ENCODE measurements at regions not wholly inside any gene's neighbourhood (a gene's known extent, or its start where the extent isn't known, plus 50 kb on each side); places are given as distances from the start of the nearest gene placed in this dataset.
"Not testable (repeated sequence)": the region's sequence is repeated elsewhere in the genome, so short reads cannot be mapped to it uniquely, and the experiment has no call there.

DNA sequence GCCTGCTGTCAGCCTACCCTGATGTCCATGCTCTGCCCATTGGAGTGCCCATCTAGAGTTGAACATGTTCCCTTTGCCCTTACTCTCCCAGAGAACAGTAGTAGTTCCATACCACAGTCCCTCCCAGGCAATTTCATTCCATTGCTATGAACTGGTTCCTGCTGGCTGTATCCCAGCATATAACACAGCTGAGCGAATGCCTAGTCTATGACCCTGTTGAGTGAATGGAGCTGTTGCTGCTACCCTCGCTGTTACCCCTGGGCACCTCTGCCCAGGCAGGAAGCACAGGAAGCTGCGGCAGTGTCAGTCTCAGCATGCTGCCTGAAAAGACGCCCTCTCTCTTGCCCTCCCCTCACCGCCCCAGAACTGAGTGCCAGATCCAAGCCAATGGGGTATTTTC is 73.3 kb downstream of the SOX3 start:
- TF ChIP-seq NFE2L2 (conservative IDR thresholded peaks at IDR 0.05; ENCODE audit: low read length), result no peak
- TF ChIP-seq JUN (IDR thresholded peaks at IDR 0.05), result no peak
- no peak for TF ChIP-seq RAD21 (conservative IDR thresholded peaks at IDR 0.05 in 1 of 2, IDR thresholded peaks at IDR 0.05 in 1 of 2)
- TF ChIP-seq TFCP2L1 (CRISPR knock-in tag; IDR thresholded peaks at IDR 0.05), result no peak
- no peak for ATAC-seq
- Histone ChIP-seq H3K27ac (no peak overlapping the region), H3K4me3 (no peak overlapping the region), H3K9me3 (no peaks in the 10 kb centered on the region), H3K4me2 (no peak overlapping the region), H3K4me1 (no peaks in the 10 kb centered on the region)
- FAIRE-seq, result no peak
- POLR2A ChIA-PET, result no interaction called here
- CTCF ChIA-PET, result no interaction called here
- DNase-seq (ENCODE audit: low read depth in 1 of 2, low spot score in 1 of 2), result no peak
- WGBS (ENCODE audit: missing lambda C conversion rate), result 0% methylated on average over 2 of the region's 5 CpGs

DNA sequence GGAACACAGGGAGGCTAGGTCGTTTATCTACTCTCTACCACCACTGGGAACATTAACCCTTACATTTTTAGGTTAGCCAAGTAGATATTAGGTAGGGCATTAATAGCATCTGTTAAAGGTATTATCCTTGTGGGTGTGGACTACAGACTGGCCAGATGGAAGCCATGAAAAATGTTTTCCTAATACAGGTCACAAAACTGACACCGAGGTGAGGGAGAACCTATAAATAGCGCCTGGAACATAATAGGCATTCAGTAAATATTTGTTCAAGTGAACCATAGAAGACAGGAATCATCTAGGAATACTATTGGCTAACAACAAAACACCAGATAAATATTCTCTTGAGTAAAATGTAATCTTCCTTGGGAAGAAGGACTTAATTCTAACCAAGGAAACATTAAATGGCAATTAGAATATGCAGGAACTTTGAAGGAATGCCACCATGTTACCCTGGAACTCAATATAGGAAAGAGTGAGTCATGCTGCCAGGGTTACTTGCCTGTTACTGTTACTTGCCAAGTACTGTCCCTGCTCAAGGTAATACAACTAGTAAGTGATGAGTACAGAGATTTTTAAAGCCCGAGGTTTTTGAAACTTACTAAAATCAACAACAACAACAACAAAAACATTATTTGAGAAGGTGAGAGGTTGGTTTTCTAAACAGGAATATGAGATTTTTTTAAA is 79.0 kb downstream of the SOX3 start:
- 2% methylated on average over 4 of the region's 4 CpGs for WGBS (ENCODE audit: missing lambda C conversion rate)
- no peak overlapping the region for H3K4me3 ChIP-seq
- FAIRE-seq (no peak), DNase-seq (ENCODE audit: low read depth in 1 of 2, low spot score in 1 of 2) (no peak), ATAC-seq (no peak)
- H3K9me3 ChIP-seq, result no peaks in the 10 kb centered on the region
- CTCF ChIA-PET, result no interaction called here
- no peak overlapping the region for H3K27ac ChIP-seq
- H3K4me2 ChIP-seq, result no peak overlapping the region
- H3K4me1 ChIP-seq, result no peaks in the 10 kb centered on the region
- POLR2A ChIA-PET, result no interaction called here
- no peak for TF ChIP-seq JUNB (IDR thresholded peaks at IDR 0.05)
- TF ChIP-seq, protein P1, sequence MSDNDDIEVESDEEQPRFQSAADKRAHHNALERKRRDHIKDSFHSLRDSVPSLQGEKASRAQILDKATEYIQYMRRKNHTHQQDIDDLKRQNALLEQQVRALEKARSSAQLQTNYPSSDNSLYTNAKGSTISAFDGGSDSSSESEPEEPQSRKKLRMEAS (IDR thresholded peaks at IDR 0.05), result no peak
- no peak for TF ChIP-seq FOSB (CRISPR knock-in tag; IDR thresholded peaks at IDR 0.05)
- TF ChIP-seq, protein P2, sequence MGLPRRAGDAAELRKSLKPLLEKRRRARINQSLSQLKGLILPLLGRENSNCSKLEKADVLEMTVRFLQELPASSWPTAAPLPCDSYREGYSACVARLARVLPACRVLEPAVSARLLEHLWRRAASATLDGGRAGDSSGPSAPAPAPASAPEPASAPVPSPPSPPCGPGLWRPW (IDR thresholded peaks at IDR 0.05), result no peak
- no peak for TF ChIP-seq RCOR1 (IDR thresholded peaks at IDR 0.05; ENCODE audit: low read depth, low read length)
- no peak for TF ChIP-seq SMC3 (IDR thresholded peaks at IDR 0.05)
- TF ChIP-seq BHLHE40 (IDR thresholded peaks at IDR 0.05; ENCODE audit: low read depth, low read length), result no peak
- TF ChIP-seq ZSCAN20 (CRISPR knock-in tag; IDR thresholded peaks at IDR 0.05), result no peak
- no peak for TF ChIP-seq GATA3 (IDR thresholded peaks at IDR 0.05; ENCODE audit: borderline replicate concordance)
- no peak for TF ChIP-seq KDM5A (IDR thresholded peaks at IDR 0.05)
- TF ChIP-seq HOXB5 (CRISPR knock-in tag; IDR thresholded peaks at IDR 0.05), result no peak

DNA sequence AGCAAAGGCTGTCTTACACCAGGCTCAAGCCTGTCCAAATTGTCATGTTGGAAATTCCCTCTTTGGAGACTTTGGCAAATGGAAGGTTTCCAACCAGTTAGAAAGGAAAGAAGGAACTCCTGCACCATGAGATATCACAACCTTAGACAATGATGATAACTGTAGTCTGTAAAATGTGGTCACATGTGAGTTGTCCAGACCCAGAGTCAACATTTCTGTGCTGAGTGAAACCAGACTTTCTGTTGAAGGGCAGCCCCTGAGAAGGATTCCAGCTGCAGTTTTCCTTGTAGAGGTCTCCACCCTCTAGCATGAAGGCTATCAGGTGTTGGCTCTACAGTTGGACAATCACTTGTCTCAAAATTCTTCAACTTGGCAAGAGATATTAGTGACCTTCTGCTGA is 82.4 kb downstream of the SOX3 start:
- no peaks in the 10 kb centered on the region for H3K4me1 ChIP-seq
- H3K9me3 ChIP-seq, result no peaks in the 10 kb centered on the region
- no peak overlapping the region for H3K4me2 ChIP-seq
- ATAC-seq (no peak), DNase-seq (ENCODE audit: low read depth in 1 of 2, low spot score in 1 of 2) (no peak), FAIRE-seq (no peak)
- TF ChIP-seq ESRRA (IDR thresholded peaks at IDR 0.05; ENCODE audit: borderline replicate concordance, low read length) (no peak), NR3C1 (IDR thresholded peaks at IDR 0.05) (no peak), EHF (CRISPR knock-in tag; IDR thresholded peaks at IDR 0.05) (no peak), POLR2A (IDR thresholded peaks at IDR 0.05; ENCODE audit: low read length) (no peak), RNF2 (IDR thresholded peaks at IDR 0.05; ENCODE audit: borderline replicate concordance, low read depth) (no peak), PHF8 (IDR thresholded peaks at IDR 0.05; ENCODE audit: borderline replicate concordance, low read depth) (no peak), HEYL (CRISPR knock-in tag; IDR thresholded peaks at IDR 0.05) (no peak), JUNB (IDR thresholded peaks at IDR 0.05) (no peak), SMC3 (IDR thresholded peaks at IDR 0.05) (no peak)
- TF ChIP-seq, protein P3, sequence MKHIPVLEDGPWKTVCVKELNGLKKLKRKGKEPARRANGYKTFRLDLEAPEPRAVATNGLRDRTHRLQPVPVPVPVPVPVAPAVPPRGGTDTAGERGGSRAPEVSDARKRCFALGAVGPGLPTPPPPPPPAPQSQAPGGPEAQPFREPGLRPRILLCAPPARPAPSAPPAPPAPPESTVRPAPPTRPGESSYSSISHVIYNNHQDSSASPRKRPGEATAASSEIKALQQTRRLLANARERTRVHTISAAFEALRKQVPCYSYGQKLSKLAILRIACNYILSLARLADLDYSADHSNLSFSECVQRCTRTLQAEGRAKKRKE (CRISPR knock-in tag; IDR thresholded peaks at IDR 0.05; ENCODE audit: low read depth), result no peak
- TF ChIP-seq, protein P4, sequence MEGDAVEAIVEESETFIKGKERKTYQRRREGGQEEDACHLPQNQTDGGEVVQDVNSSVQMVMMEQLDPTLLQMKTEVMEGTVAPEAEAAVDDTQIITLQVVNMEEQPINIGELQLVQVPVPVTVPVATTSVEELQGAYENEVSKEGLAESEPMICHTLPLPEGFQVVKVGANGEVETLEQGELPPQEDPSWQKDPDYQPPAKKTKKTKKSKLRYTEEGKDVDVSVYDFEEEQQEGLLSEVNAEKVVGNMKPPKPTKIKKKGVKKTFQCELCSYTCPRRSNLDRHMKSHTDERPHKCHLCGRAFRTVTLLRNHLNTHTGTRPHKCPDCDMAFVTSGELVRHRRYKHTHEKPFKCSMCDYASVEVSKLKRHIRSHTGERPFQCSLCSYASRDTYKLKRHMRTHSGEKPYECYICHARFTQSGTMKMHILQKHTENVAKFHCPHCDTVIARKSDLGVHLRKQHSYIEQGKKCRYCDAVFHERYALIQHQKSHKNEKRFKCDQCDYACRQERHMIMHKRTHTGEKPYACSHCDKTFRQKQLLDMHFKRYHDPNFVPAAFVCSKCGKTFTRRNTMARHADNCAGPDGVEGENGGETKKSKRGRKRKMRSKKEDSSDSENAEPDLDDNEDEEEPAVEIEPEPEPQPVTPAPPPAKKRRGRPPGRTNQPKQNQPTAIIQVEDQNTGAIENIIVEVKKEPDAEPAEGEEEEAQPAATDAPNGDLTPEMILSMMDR (IDR thresholded peaks at IDR 0.05), result no peak
- H3K4me3 ChIP-seq, result no peak overlapping the region
- ChIA-PET CTCF (interaction anchor here (0.6 kb wide), 1 partner anchor 1407 kb away, joined by 3 read pairs; no protein-coding TSS in a partner anchor), POLR2A (no interaction called here)
- H3K27ac ChIP-seq, result no peak overlapping the region

DNA sequence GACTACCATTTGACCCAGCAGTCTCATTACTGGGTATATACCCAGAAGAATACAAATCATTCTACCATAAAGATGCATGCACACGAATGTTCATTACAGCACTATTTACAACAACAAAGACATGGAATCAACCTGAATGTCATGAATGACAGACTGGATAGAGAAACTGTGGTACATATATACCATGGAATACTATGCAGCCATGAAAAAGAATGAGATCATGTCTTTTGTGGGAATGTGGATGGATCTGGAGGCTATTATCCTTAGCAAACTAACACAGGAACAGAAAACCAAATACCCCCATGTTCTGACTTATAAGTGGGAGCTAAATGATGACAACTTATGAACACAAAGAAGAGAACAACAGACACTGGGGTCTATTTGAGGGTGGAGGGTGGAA is 102.7 kb downstream of the SOX3 start:
- 0% methylated on average over 1 of the region's 1 CpG for WGBS (ENCODE audit: missing lambda C conversion rate)
- FAIRE-seq, POLR2A ChIA-PET: not testable (repeated sequence)

DNA sequence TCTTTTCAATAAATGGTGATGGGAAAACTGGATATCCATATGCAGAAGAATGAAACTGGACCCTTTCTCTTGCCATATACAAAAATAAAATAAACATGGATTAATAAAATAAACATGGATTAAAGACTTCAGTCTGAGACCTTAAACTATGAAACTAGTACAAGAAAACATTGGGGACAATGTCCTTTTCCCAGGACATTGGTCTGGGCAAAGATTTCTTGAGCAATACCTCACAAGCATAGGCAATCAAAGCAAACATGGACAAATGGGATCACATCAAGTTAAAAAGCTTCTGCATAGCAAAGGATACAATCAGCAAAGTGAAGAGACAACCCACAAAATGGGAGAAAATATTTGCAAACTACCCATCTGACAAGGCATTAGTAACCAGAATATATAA is 108.5 kb downstream of the SOX3 start:
- H3K4me2 ChIP-seq; H3K27ac ChIP-seq; FAIRE-seq; H3K4me1 ChIP-seq; CTCF ChIA-PET; H3K4me3 ChIP-seq; POLR2A ChIA-PET; DNase-seq (ENCODE audit: low read depth in 1 of 2, low spot score in 1 of 2); ATAC-seq; H3K9me3 ChIP-seq: not testable (repeated sequence)

More for the DNA sequence above, 102.7 kb downstream of the SOX3 start:
- H3K27ac ChIP-seq; H3K4me3 ChIP-seq; H3K4me1 ChIP-seq; DNase-seq (ENCODE audit: low read depth in 1 of 2, low spot score in 1 of 2); H3K4me2 ChIP-seq; CTCF ChIA-PET; ATAC-seq; H3K9me3 ChIP-seq: not testable (repeated sequence)

Measured in A549 (cell line).